HL-60 (cell line): ENCODE measurements at regions not wholly inside any gene's neighbourhood (a gene's known extent, or its start where the extent isn't known, plus 50 kb on each side); places are given as distances from the start of the nearest gene placed in this dataset.
"Not testable (repeated sequence)": the region's sequence is repeated elsewhere in the genome, so short reads cannot be mapped to it uniquely, and the experiment has no call there.

ENCODE experiments used
- DNase-seq, 2 experiments: peaks; one replicate each; pipeline ENCODE4 v3.0.0-alpha.2; 2010 to 2020; ENCODE audit warnings: low read depth in 1 of 2, low spot score in 1 of 2
- H3K27ac ChIP-seq: fragments of 250-450 bp; sonication (Bioruptor Pico); replicated peaks from 2 replicates; pipeline ENCODE4 v1.5.1; 2020; ENCODE audit warnings: mild to moderate bottlenecking, moderate library complexity
- H3K27me3 ChIP-seq: fragments of 250-450 bp; sonication (Bioruptor Pico); 2 replicates; pipeline ENCODE4 v1.5.1; 2021; ENCODE audit warnings: mild to moderate bottlenecking, moderate library complexity; ENCODE audit not compliant: insufficient read depth, poor library complexity, severe bottlenecking
- H3K4me3 ChIP-seq: replicated peaks from 2 replicates; pipeline ENCODE4 v1.5.1; 2011; ENCODE audit warnings: mild to moderate bottlenecking, control low read depth, low read length; ENCODE audit not compliant: insufficient read depth
- GABPA ChIP-seq: IDR thresholded peaks from 2 replicates; pipeline ENCODE4 v1.6.1; 2012; ENCODE audit warnings: low read depth
- POLR2AphosphoS5 ChIP-seq: IDR thresholded peaks from 2 replicates; pipeline ENCODE4 v1.6.1; 2012; ENCODE audit warnings: low read depth
- SPI1 ChIP-seq: IDR thresholded peaks from 2 replicates; pipeline ENCODE4 v1.6.1; 2012; ENCODE audit warnings: low read depth, mild to moderate bottlenecking, borderline replicate concordance
- TF ChIP-seq, protein P1 (sequence below): IDR thresholded peaks from one replicate; pipeline ENCODE4 v1.5.1; 2011; ENCODE audit warnings: low read length, control low read depth, inconsistent platforms; ENCODE audit not compliant: insufficient read depth
- TF ChIP-seq, protein P2 (sequence below): IDR thresholded peaks from 2 replicates; pipeline ENCODE4 v1.6.1; 2012; ENCODE audit warnings: low read depth; ENCODE audit not compliant: insufficient replicate concordance

GRCh38 chr5:68067976-68068603 lies 147.5 kb upstream of the PIK3R1 start:
- Histone ChIP-seq H3K4me3 (no peak overlapping the region), H3K27me3 (no peaks in the 10 kb centered on the region), H3K27ac (no peak overlapping the region)
- TF ChIP-seq GABPA (no peak), SPI1 (no peak), POLR2AphosphoS5 (no peak)
- TF ChIP-seq, protein P1, sequence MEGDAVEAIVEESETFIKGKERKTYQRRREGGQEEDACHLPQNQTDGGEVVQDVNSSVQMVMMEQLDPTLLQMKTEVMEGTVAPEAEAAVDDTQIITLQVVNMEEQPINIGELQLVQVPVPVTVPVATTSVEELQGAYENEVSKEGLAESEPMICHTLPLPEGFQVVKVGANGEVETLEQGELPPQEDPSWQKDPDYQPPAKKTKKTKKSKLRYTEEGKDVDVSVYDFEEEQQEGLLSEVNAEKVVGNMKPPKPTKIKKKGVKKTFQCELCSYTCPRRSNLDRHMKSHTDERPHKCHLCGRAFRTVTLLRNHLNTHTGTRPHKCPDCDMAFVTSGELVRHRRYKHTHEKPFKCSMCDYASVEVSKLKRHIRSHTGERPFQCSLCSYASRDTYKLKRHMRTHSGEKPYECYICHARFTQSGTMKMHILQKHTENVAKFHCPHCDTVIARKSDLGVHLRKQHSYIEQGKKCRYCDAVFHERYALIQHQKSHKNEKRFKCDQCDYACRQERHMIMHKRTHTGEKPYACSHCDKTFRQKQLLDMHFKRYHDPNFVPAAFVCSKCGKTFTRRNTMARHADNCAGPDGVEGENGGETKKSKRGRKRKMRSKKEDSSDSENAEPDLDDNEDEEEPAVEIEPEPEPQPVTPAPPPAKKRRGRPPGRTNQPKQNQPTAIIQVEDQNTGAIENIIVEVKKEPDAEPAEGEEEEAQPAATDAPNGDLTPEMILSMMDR, result no peak
- TF ChIP-seq, protein P2, sequence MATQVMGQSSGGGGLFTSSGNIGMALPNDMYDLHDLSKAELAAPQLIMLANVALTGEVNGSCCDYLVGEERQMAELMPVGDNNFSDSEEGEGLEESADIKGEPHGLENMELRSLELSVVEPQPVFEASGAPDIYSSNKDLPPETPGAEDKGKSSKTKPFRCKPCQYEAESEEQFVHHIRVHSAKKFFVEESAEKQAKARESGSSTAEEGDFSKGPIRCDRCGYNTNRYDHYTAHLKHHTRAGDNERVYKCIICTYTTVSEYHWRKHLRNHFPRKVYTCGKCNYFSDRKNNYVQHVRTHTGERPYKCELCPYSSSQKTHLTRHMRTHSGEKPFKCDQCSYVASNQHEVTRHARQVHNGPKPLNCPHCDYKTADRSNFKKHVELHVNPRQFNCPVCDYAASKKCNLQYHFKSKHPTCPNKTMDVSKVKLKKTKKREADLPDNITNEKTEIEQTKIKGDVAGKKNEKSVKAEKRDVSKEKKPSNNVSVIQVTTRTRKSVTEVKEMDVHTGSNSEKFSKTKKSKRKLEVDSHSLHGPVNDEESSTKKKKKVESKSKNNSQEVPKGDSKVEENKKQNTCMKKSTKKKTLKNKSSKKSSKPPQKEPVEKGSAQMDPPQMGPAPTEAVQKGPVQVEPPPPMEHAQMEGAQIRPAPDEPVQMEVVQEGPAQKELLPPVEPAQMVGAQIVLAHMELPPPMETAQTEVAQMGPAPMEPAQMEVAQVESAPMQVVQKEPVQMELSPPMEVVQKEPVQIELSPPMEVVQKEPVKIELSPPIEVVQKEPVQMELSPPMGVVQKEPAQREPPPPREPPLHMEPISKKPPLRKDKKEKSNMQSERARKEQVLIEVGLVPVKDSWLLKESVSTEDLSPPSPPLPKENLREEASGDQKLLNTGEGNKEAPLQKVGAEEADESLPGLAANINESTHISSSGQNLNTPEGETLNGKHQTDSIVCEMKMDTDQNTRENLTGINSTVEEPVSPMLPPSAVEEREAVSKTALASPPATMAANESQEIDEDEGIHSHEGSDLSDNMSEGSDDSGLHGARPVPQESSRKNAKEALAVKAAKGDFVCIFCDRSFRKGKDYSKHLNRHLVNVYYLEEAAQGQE, result no peak
- DNase-seq, result no peak

DNA sequence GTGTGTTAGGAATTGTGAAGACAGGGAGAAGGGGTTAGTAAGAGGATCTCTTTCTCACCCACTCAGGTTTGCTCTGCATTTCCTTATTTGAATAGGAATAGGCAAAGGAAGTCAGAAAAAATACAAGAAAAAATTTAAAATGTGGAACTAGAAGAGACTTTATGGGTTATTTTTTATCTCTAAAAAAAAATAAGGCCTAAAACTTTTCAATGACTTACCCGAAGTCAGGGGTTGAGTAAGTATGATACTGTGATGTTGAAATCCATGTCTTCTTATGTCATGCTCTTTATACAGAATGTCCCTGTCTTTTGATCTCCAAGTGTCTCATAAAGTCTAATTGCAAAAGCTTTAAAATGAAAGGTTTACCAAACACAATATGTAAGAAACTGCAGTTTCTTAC lies 148.3 kb upstream of the PIK3R1 start:
- DNase-seq, result no peak
- TF ChIP-seq, protein P1, result no peak
- TF ChIP-seq SPI1 (no peak), POLR2AphosphoS5 (no peak), GABPA (no peak)
- TF ChIP-seq, protein P2, result no peak
- Histone ChIP-seq H3K27me3 (no peaks in the 10 kb centered on the region), H3K27ac (no peak overlapping the region), H3K4me3 (no peak overlapping the region)

DNA sequence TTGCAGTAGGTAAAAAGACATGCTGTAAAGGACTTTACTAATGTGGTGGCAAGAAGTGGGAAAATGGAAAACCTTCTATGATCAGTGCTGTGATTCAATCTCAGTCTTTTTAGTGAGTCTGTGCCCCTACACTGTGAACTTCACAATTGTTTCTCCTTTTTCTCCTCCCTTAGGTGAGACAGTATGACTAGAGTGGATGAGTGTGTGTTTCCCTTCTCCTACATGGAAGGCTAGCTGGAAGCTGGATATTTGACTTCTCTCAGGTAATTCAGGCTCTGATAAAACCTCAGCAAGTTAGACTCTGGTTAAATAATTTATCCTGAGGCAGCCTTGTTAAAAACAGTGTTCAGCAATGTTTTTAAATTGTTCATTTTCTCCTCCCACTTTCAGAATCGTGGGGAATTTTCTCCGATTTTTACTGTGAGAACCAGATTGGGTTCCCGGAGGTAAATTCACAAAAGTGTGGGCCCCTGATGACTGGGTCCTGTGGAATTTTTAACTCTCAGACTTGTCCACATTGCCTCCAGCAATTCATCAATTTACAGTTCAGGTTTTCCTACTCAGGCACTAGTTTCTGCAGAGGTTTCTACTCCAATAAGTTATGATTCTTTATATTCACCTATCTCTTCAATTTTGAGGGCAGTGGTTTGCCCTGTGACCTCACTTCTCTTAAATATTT lies 149.1 kb upstream of the PIK3R1 start:
- H3K27ac ChIP-seq, result no peak overlapping the region
- TF ChIP-seq POLR2AphosphoS5 (no peak), GABPA (no peak), SPI1 (no peak)
- TF ChIP-seq, protein P2, result no peak
- TF ChIP-seq, protein P1, result no peak
- DNase-seq, result no peak
- no peaks in the 10 kb centered on the region for H3K27me3 ChIP-seq
- H3K4me3 ChIP-seq, result no peak overlapping the region

- H3K27ac ChIP-seq, H3K27me3 ChIP-seq, DNase-seq, H3K4me3 ChIP-seq: not testable (repeated sequence)
Measured at GRCh38 chr5:68065321-68065720, 150.2 kb upstream of the PIK3R1 start.
